Spleen (tissue), 7 donors: ENCODE measurements at regions not wholly inside any gene's neighbourhood (a gene's known extent, or its start where the extent isn't known, plus 50 kb on each side); places are given as distances from the start of the nearest gene placed in this dataset.
"Not testable (repeated sequence)": the region's sequence is repeated elsewhere in the genome, so short reads cannot be mapped to it uniquely, and the experiment has no call there.

Experiments used
- POLR2A ChIP-seq, 3 donors: fragments of 450-650 bp; IDR thresholded peaks; one replicate each; pipeline ENCODE4 v1.5.1; 2017; ENCODE audit warnings: antibody characterized with exemption in 3 of 3, mild to moderate bottlenecking in 1 of 3
- TF ChIP-seq, protein P1 (sequence below), 11 experiments: fragments of 200-600 bp in 7 of 11; fragments of 450-650 bp in 4 of 11; sonication (generic) in 4 of 11; IDR thresholded peaks in 8 of 11; conservative IDR thresholded peaks in 3 of 11; 1 replicate in 7 of 11; 2 replicates in 4 of 11; pipeline versions ENCODE4 v1.4.0 to v1.8.0; 2016 to 2021; ENCODE audit warnings: antibody characterized with exemption in 11 of 11, inconsistent platforms in 4 of 11, mild to moderate bottlenecking in 1 of 11
- donor health status: DM: no; HTN: no; CAD: no; lungs with moderate emphysema.
- donor health status: DM: no; HTN: no; CAD: no.
- donor health status: DM: no; HTN: no; CAD: no.

DNA sequence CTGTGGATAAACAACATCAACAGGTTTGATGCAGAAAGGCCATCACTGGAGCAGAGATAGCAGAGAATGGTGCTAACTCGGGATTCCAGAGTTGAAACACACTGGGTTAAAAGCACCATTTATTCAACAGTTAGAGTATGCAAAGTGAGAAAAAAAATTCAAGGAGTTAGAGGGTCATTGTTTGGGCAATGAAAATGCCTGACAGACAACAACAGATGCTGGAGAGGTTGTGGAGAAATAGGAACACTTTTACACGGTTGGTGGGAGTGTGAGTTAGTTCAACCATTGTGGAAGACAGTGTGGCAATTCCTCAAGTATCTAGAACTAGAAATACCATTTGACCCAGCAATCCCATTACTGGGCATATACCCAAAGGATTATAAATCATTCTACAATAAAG is 77.4 kb upstream of the SEMA3C start:
- TF ChIP-seq POLR2A (IDR thresholded peaks at IDR 0.05): not testable (repeated sequence)
- TF ChIP-seq, protein P1, sequence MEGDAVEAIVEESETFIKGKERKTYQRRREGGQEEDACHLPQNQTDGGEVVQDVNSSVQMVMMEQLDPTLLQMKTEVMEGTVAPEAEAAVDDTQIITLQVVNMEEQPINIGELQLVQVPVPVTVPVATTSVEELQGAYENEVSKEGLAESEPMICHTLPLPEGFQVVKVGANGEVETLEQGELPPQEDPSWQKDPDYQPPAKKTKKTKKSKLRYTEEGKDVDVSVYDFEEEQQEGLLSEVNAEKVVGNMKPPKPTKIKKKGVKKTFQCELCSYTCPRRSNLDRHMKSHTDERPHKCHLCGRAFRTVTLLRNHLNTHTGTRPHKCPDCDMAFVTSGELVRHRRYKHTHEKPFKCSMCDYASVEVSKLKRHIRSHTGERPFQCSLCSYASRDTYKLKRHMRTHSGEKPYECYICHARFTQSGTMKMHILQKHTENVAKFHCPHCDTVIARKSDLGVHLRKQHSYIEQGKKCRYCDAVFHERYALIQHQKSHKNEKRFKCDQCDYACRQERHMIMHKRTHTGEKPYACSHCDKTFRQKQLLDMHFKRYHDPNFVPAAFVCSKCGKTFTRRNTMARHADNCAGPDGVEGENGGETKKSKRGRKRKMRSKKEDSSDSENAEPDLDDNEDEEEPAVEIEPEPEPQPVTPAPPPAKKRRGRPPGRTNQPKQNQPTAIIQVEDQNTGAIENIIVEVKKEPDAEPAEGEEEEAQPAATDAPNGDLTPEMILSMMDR (IDR thresholded peaks at IDR 0.05 in 8 of 11, conservative IDR thresholded peaks at IDR 0.05 in 3 of 11): not testable (repeated sequence)
